CD14-positive monocyte (primary cell): ENCODE measurements at regions not wholly inside any gene's neighbourhood (a gene's known extent, or its start where the extent isn't known, plus 50 kb on each side); places are given as distances from the start of the nearest gene placed in this dataset.
A peak's percentile ranks its signal among the peaks of the same experiment; 100 is the strongest.

Experiments used
- DNase-seq, 3 donors: peaks; one replicate each; pipeline ENCODE4 v3.0.0-alpha.2; 2011 to 2022
- H2AFZ ChIP-seq: 2 replicates; pipeline ENCODE4 v1.6.0; 2012; ENCODE audit warnings: mild to moderate bottlenecking, low read depth, low read length, inconsistent platforms; ENCODE audit not compliant: insufficient read depth, poor library complexity, severe bottlenecking
- H3K27ac ChIP-seq, 2 donors: 1 replicate in 1 of 2; 2 replicates in 1 of 2; pipeline ENCODE4 v1.5.1; 2012 to 2013; ENCODE audit warnings: low read length in 2 of 2, control low read depth in 1 of 2, inconsistent platforms in 1 of 2, low read depth in 1 of 2, mild to moderate bottlenecking in 1 of 2
- H3K27me3 ChIP-seq, 2 donors: one replicate each; pipeline versions ENCODE4 v1.6.0 to v1.6.1; 2011 to 2013; ENCODE audit warnings: low read length in 2 of 2; ENCODE audit not compliant: control insufficient read depth in 2 of 2, insufficient read depth in 2 of 2
- H3K36me3 ChIP-seq, 2 donors: replicated peaks in 1 of 2; 1 replicate in 1 of 2; 2 replicates in 1 of 2; pipeline versions ENCODE4 v1.5.1 to v1.6.1; 2012 to 2013; ENCODE audit warnings: low read length in 2 of 2, control low read depth in 1 of 2, inconsistent platforms in 1 of 2, mild to moderate bottlenecking in 1 of 2; ENCODE audit not compliant: insufficient read depth in 2 of 2, control insufficient read depth in 1 of 2
- H3K4me1 ChIP-seq, 2 donors: 1 replicate in 1 of 2; 2 replicates in 1 of 2; pipeline versions ENCODE4 v1.5.1 to v1.6.1; 2012 to 2013; ENCODE audit warnings: low read length in 2 of 2, control low read depth in 1 of 2, inconsistent platforms in 1 of 2, mild to moderate bottlenecking in 1 of 2, moderate library complexity in 1 of 2; ENCODE audit not compliant: insufficient read depth in 2 of 2, control insufficient read depth in 1 of 2
- H3K4me2 ChIP-seq: replicated peaks from 2 replicates; pipeline ENCODE3; 2012; ENCODE audit warnings: low read length, moderate library complexity, mild to moderate bottlenecking; ENCODE audit not compliant: poor library complexity, severe bottlenecking; ENCODE audit errors: extremely low read depth
- H3K4me3 ChIP-seq, 3 experiments: fragments of 200-600 bp in 1 of 3; sonication (generic) in 1 of 3; replicated peaks in 1 of 3; 1 replicate in 2 of 3; 2 replicates in 1 of 3; pipeline ENCODE4 v1.5.1; 2011 to 2013; ENCODE audit warnings: low read length in 3 of 3, mild to moderate bottlenecking in 3 of 3, control low read depth in 2 of 3, low read depth in 2 of 3, inconsistent platforms in 1 of 3, moderate library complexity in 1 of 3
- H3K79me2 ChIP-seq: 2 replicates; pipeline ENCODE4 v1.6.0; 2012; ENCODE audit warnings: mild to moderate bottlenecking, control low read depth, inconsistent platforms, low read length, moderate library complexity; ENCODE audit not compliant: insufficient read depth
- H3K9ac ChIP-seq: 2 replicates; pipeline ENCODE4 v1.6.0; 2017; ENCODE audit warnings: low read length, mild to moderate bottlenecking; ENCODE audit not compliant: insufficient read depth, poor library complexity, severe bottlenecking
- H3K9me3 ChIP-seq, 2 donors: replicated peaks in 1 of 2; 1 replicate in 1 of 2; 2 replicates in 1 of 2; pipeline versions ENCODE4 v1.5.1 to v1.6.1; 2012 to 2013; ENCODE audit warnings: low read length in 2 of 2, control low read depth in 1 of 2; ENCODE audit not compliant: control insufficient read depth in 1 of 2, insufficient read depth in 1 of 2
- H4K20me1 ChIP-seq: 2 replicates; pipeline ENCODE4 v1.6.0; 2012; ENCODE audit warnings: mild to moderate bottlenecking, low read length, control low read depth, moderate library complexity; ENCODE audit not compliant: insufficient read depth
- H3K27ac Mint-ChIP-seq, 7 donors: one replicate each; pipeline ENCODE4 v1.8.0; 2020; ENCODE audit warnings: mild to moderate bottlenecking in 7 of 7, mixed read lengths in 7 of 7, moderate library complexity in 6 of 7, inconsistent platforms in 2 of 7
- H3K27me3 Mint-ChIP-seq, 3 donors: one replicate each; pipeline ENCODE4 v1.8.0; 2021 to 2022; ENCODE audit warnings: low read depth in 3 of 3, mild to moderate bottlenecking in 3 of 3, mixed read lengths in 3 of 3, moderate library complexity in 3 of 3, inconsistent platforms in 1 of 3
- H3K36me3 Mint-ChIP-seq, 2 donors: one replicate each; pipeline ENCODE4 v1.8.0; 2020; ENCODE audit warnings: mixed read lengths in 2 of 2, inconsistent platforms in 1 of 2, mild to moderate bottlenecking in 1 of 2
- H3K4me1 Mint-ChIP-seq: one replicate; pipeline ENCODE4 v1.8.0; 2020; ENCODE audit warnings: mild to moderate bottlenecking, mixed read lengths
- H3K4me3 Mint-ChIP-seq, 2 donors: one replicate each; pipeline ENCODE4 v1.8.0; 2020; ENCODE audit warnings: mild to moderate bottlenecking in 2 of 2, mixed read lengths in 2 of 2, moderate library complexity in 1 of 2
- H3K9me3 Mint-ChIP-seq, 7 donors: one replicate each; pipeline ENCODE4 v1.8.0; 2020 to 2022; ENCODE audit warnings: mixed read lengths in 7 of 7, mild to moderate bottlenecking in 6 of 7, moderate library complexity in 6 of 7, inconsistent platforms in 2 of 7
- CTCF ChIP-seq: fragments of 200-600 bp; IDR thresholded peaks from one replicate; pipeline ENCODE4 v1.8.0; 2022; ENCODE audit warnings: antibody characterized with exemption, mild to moderate bottlenecking
- WGBS: methylation state at CpG from one replicate; pipeline ENCODE4 v1.1.5; 2013; ENCODE audit warnings: missing lambda C conversion rate; ENCODE audit not compliant: insufficient coverage; 5-methylcytosine and 5-hydroxymethylcytosine counted together
- intact Hi-C, 2 donors: fragments of 100-400 bp; cut with micrococcal nuclease; formaldehyde crosslinking; loops; one replicate each; pipeline versions ENCODE4 v1.15.0 to v1.15.1; 2023

- peaks cover 43% of the 10 kb centered on the region for H3K4me1 Mint-ChIP-seq
- 93% methylated on average over 3 of the region's 3 CpGs for WGBS
- H3K27ac Mint-ChIP-seq, result no peak overlapping the region
- Histone ChIP-seq H3K27me3 (no peaks in the 10 kb centered on the region), H2AFZ (no peak overlapping the region), H3K36me3 (no peaks in the 10 kb centered on the region), H3K9ac (no peak overlapping the region), H4K20me1 (no peaks in the 10 kb centered on the region), H3K4me3 (no peak overlapping the region), H3K4me2 (no peak overlapping the region), H3K4me1 (peaks cover 27% of the 10 kb centered on the region in 2 donors), H3K79me2 (no peaks in the 10 kb centered on the region), H3K27ac (no peak overlapping the region), H3K9me3 (peaks cover 2 to 9% of the 10 kb centered on the region in 2 donors)
- no peak for TF ChIP-seq CTCF
- peaks cover 2 to 4% (median 3%) of the 10 kb centered on the region in 3 donors for H3K27me3 Mint-ChIP-seq
- no peak overlapping the region for H3K4me3 Mint-ChIP-seq
- intact Hi-C loops, result no loop called here
- no peak for DNase-seq
- peaks cover 2 to 3% of the 10 kb centered on the region in 2 donors for H3K36me3 Mint-ChIP-seq
- peaks cover 0 to 9% (median 5%) of the 10 kb centered on the region in 7 donors for H3K9me3 Mint-ChIP-seq
Observed at GRCh38 chr11:69397732-69398131, 83.7 kb upstream of the LINC01488 start.

- no peak overlapping the region for H3K4me2 ChIP-seq
- H3K9ac ChIP-seq, result peak overlapping the region; percentile 21
- TF ChIP-seq CTCF, result no peak
- Mint-ChIP-seq H3K27ac (peak overlapping the region in 1 of 7 donors; percentile 71), H3K27me3 (peaks cover 3 to 4% (median 3%) of the 10 kb centered on the region in 3 donors), H3K4me1 (peaks cover 43% of the 10 kb centered on the region), H3K36me3 (peaks cover 2 to 3% of the 10 kb centered on the region in 2 donors), H3K9me3 (peaks cover 0 to 15% (median 9%) of the 10 kb centered on the region in 7 donors), H3K4me3 (peak overlapping the region in 1 of 2 donors; percentile 4)
- H3K9me3 ChIP-seq, result peaks cover 4 to 12% of the 10 kb centered on the region in 2 donors
- no peak overlapping the region for H3K27ac ChIP-seq
- H4K20me1 ChIP-seq, result no peaks in the 10 kb centered on the region
- H3K27me3 ChIP-seq, result no peaks in the 10 kb centered on the region
- peaks cover 27% of the 10 kb centered on the region in 2 donors for H3K4me1 ChIP-seq
- no peak overlapping the region for H2AFZ ChIP-seq
- intact Hi-C loops, result no loop called here
- no peaks in the 10 kb centered on the region for H3K36me3 ChIP-seq
- H3K4me3 ChIP-seq, result no peak overlapping the region
- no peaks in the 10 kb centered on the region for H3K79me2 ChIP-seq
- DNase-seq, result no peak
- WGBS, result 72% methylated on average over 23 of the region's 28 CpGs
Observed at GRCh38 chr11:69398529-69399492, 82.7 kb upstream of the LINC01488 start.
